SK-N-SH treated with all-trans-retinoic acid at 6 μM for 48 hours (cell line): ENCODE measurements at regions not wholly inside any gene's neighbourhood (a gene's known extent, or its start where the extent isn't known, plus 50 kb on each side); places are given as distances from the start of the nearest gene placed in this dataset.

Experiments
- ATAC-seq: fragments of 200-7000 bp; cut with Tn5 transposase; 3 replicates; pipeline ENCODE4 v1.9.1; 2020; ENCODE audit warnings: mild to moderate bottlenecking, moderate library complexity
- ARNTL ChIP-seq: fragments of 450-650 bp; formaldehyde crosslinking; IDR thresholded peaks from 2 replicates; pipeline ENCODE4 v1.5.0; 2020; ENCODE audit warnings: low read depth, mild to moderate bottlenecking, moderate library complexity, borderline replicate concordance
- BACH2 ChIP-seq: fragments of 250-450 bp; sonication (Bioruptor Pico); IDR thresholded peaks from 2 replicates; pipeline ENCODE4 v1.9.0; 2021; ENCODE audit warnings: mild to moderate bottlenecking, borderline replicate concordance
- CSDC2 ChIP-seq: fragments of 250-450 bp; sonication (Bioruptor Pico); IDR thresholded peaks from 2 replicates; pipeline ENCODE4 v1.5.0; 2020; ENCODE audit warnings: mild to moderate bottlenecking, moderate library complexity
- ESRRG ChIP-seq: fragments of 250-450 bp; sonication (Bioruptor Pico); IDR thresholded peaks from 2 replicates; pipeline ENCODE4 v1.6.1; 2021; ENCODE audit warnings: mild to moderate bottlenecking
- GLIS3 ChIP-seq: fragments of 250-450 bp; sonication (Bioruptor Pico); IDR thresholded peaks from 2 replicates; pipeline ENCODE4 v1.5.0; 2020; ENCODE audit warnings: mild to moderate bottlenecking, moderate library complexity
- ISL1 ChIP-seq: fragments of 250-450 bp; sonication (Bioruptor Pico); IDR thresholded peaks from 2 replicates; pipeline ENCODE4 v2.1.2; 2022; ENCODE audit warnings: mild to moderate bottlenecking, moderate library complexity
- OSR1 ChIP-seq: fragments of 250-450 bp; sonication (Bioruptor Pico); IDR thresholded peaks from 2 replicates; pipeline ENCODE4 v1.8.0; 2022; ENCODE audit warnings: moderate library complexity, mild to moderate bottlenecking, inconsistent platforms
- PPARA ChIP-seq: fragments of 250-450 bp; sonication (Bioruptor Pico); IDR thresholded peaks from 2 replicates; pipeline ENCODE4 v1.5.0; 2020; ENCODE audit warnings: mild to moderate bottlenecking, borderline replicate concordance
- RARB ChIP-seq: fragments of 250-450 bp; sonication (Bioruptor Pico); IDR thresholded peaks from 2 replicates; pipeline ENCODE4 v1.8.0; 2021; ENCODE audit warnings: mild to moderate bottlenecking, moderate library complexity
- SNAI2 ChIP-seq: fragments of 250-450 bp; sonication (Bioruptor Pico); IDR thresholded peaks from 2 replicates; pipeline ENCODE4 v1.5.0; 2020; ENCODE audit warnings: mild to moderate bottlenecking, moderate library complexity
- TCF4 ChIP-seq: fragments of 250-450 bp; sonication (Bioruptor Pico); IDR thresholded peaks from 2 replicates; pipeline ENCODE4 v1.8.0; 2021; ENCODE audit warnings: mild to moderate bottlenecking, moderate library complexity, borderline replicate concordance
- TOX ChIP-seq: fragments of 250-450 bp; sonication (Bioruptor Pico); IDR thresholded peaks from 2 replicates; pipeline ENCODE4 v1.8.0; 2021; ENCODE audit warnings: mild to moderate bottlenecking, moderate library complexity, borderline replicate concordance
- ZC3H10 ChIP-seq: fragments of 250-450 bp; sonication (Bioruptor Pico); IDR thresholded peaks from 2 replicates; pipeline ENCODE4 v1.5.1; 2021; ENCODE audit warnings: mild to moderate bottlenecking, moderate library complexity
- ZFP3 ChIP-seq: fragments of 250-450 bp; sonication (Bioruptor Pico); IDR thresholded peaks from 2 replicates; pipeline ENCODE4 v1.5.0; 2020; ENCODE audit warnings: mild to moderate bottlenecking, moderate library complexity
- ZFP30 ChIP-seq: fragments of 450-650 bp; formaldehyde crosslinking; IDR thresholded peaks from 2 replicates; pipeline ENCODE4 v1.5.0; 2022; ENCODE audit warnings: mild to moderate bottlenecking, moderate library complexity
- ZNF565 ChIP-seq: fragments of 450-650 bp; formaldehyde crosslinking; conservative IDR thresholded peaks from 2 replicates; pipeline ENCODE4 v1.5.0; 2020; ENCODE audit warnings: low read depth, mild to moderate bottlenecking, moderate library complexity
- ZNF70 ChIP-seq: fragments of 450-650 bp; formaldehyde crosslinking; IDR thresholded peaks from 2 replicates; pipeline ENCODE4 v1.5.0; 2020; ENCODE audit warnings: mild to moderate bottlenecking, moderate library complexity
- ZNF8 ChIP-seq: fragments of 450-650 bp; formaldehyde crosslinking; IDR thresholded peaks from 2 replicates; pipeline ENCODE4 v1.5.0; 2020; ENCODE audit warnings: mild to moderate bottlenecking, moderate library complexity
- TF ChIP-seq, protein P1 (sequence below): fragments of 250-450 bp; sonication (Bioruptor Pico); IDR thresholded peaks from 2 replicates; pipeline ENCODE4 v1.8.0; 2020; ENCODE audit warnings: mild to moderate bottlenecking, moderate library complexity, borderline replicate concordance
- TF ChIP-seq, protein P2 (sequence below): fragments of 250-450 bp; sonication (Bioruptor Pico); IDR thresholded peaks from 2 replicates; pipeline ENCODE4 v1.8.0; 2021; ENCODE audit warnings: low read depth, mild to moderate bottlenecking, moderate library complexity, borderline replicate concordance
- TF ChIP-seq, protein P3 (sequence below): fragments of 250-450 bp; sonication (Bioruptor Pico); IDR thresholded peaks from 2 replicates; pipeline ENCODE4 v1.5.1; 2021; ENCODE audit warnings: mild to moderate bottlenecking, moderate library complexity
- TF ChIP-seq, protein P4 (sequence below): fragments of 250-450 bp; sonication (Bioruptor Pico); IDR thresholded peaks from 2 replicates; pipeline ENCODE4 v1.5.1; 2020; ENCODE audit warnings: low read depth, mild to moderate bottlenecking, moderate library complexity

DNA sequence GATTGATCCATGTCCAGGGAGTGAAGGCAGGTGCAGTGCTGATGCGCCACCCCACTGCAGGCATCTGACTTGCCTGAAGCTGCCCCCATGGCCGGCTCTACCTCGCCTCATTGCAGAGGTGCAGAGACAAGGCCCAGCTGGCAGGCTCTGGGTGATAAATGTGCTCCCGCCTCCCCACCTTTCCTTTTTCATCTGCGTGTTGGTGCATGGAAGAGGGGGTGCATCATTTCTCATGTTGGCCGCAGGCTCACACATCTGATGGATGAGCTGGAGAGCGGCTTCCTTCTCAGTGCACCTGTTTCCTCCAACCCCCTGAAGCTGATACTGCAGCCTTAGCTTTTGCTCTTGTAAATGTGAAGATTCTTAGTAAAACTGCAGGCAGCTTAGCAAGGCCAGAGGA lies 306.0 kb upstream of the KAZN start:
- ATAC-seq, result no peak
- TF ChIP-seq ISL1 (CRISPR knock-in tag) (no peak), ESRRG (CRISPR knock-in tag) (no peak), CSDC2 (CRISPR knock-in tag) (no peak), PPARA (CRISPR knock-in tag) (no peak), ZC3H10 (no peak), ARNTL (CRISPR knock-in tag) (no peak), ZFP30 (CRISPR knock-in tag) (no peak), ZNF565 (CRISPR knock-in tag) (no peak), GLIS3 (no peak), SNAI2 (CRISPR knock-in tag) (no peak), TCF4 (CRISPR knock-in tag) (no peak)
- TF ChIP-seq, protein P1, sequence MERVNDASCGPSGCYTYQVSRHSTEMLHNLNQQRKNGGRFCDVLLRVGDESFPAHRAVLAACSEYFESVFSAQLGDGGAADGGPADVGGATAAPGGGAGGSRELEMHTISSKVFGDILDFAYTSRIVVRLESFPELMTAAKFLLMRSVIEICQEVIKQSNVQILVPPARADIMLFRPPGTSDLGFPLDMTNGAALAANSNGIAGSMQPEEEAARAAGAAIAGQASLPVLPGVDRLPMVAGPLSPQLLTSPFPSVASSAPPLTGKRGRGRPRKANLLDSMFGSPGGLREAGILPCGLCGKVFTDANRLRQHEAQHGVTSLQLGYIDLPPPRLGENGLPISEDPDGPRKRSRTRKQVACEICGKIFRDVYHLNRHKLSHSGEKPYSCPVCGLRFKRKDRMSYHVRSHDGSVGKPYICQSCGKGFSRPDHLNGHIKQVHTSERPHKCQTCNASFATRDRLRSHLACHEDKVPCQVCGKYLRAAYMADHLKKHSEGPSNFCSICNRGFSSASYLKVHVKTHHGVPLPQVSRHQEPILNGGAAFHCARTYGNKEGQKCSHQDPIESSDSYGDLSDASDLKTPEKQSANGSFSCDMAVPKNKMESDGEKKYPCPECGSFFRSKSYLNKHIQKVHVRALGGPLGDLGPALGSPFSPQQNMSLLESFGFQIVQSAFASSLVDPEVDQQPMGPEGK (CRISPR knock-in tag), result no peak
- TF ChIP-seq, protein P2, sequence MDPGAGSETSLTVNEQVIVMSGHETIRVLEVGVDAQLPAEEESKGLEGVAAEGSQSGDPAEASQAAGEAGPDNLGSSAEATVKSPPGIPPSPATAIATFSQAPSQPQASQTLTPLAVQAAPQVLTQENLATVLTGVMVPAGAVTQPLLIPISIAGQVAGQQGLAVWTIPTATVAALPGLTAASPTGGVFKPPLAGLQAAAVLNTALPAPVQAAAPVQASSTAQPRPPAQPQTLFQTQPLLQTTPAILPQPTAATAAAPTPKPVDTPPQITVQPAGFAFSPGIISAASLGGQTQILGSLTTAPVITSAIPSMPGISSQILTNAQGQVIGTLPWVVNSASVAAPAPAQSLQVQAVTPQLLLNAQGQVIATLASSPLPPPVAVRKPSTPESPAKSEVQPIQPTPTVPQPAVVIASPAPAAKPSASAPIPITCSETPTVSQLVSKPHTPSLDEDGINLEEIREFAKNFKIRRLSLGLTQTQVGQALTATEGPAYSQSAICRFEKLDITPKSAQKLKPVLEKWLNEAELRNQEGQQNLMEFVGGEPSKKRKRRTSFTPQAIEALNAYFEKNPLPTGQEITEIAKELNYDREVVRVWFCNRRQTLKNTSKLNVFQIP (CRISPR knock-in tag), result no peak
- TF ChIP-seq, protein P3, sequence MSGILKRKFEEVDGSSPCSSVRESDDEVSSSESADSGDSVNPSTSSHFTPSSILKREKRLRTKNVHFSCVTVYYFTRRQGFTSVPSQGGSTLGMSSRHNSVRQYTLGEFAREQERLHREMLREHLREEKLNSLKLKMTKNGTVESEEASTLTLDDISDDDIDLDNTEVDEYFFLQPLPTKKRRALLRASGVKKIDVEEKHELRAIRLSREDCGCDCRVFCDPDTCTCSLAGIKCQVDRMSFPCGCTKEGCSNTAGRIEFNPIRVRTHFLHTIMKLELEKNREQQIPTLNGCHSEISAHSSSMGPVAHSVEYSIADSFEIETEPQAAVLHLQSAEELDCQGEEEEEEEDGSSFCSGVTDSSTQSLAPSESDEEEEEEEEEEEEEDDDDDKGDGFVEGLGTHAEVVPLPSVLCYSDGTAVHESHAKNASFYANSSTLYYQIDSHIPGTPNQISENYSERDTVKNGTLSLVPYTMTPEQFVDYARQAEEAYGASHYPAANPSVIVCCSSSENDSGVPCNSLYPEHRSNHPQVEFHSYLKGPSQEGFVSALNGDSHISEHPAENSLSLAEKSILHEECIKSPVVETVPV (CRISPR knock-in tag), result no peak

DNA sequence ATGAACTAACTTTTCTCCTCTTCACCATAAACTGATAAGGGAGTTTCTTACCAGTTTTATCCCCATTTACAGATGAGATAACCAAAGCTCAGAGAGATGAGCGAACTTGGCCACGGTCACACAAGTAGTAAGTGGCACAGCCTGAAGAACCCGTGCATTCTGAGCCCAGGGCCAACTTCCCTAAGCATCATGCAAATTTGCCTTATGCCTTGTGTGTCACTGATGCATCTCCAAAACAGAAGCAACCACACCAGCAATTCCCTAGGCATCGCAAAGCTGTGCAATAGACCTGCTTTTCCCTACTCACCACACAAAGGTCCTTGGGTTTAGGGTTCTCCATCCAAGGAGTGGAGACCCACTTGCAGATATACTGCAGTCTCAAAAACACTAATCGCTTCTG lies 304.5 kb upstream of the KAZN start:
- no peak for TF ChIP-seq SNAI2 (CRISPR knock-in tag)
- no peak for TF ChIP-seq ZFP30 (CRISPR knock-in tag)
- no peak for TF ChIP-seq OSR1 (CRISPR knock-in tag)
- TF ChIP-seq, protein P1 (CRISPR knock-in tag), result no peak
- no peak for TF ChIP-seq ESRRG (CRISPR knock-in tag)
- TF ChIP-seq RARB (CRISPR knock-in tag), result no peak
- TF ChIP-seq TOX, result no peak
- no peak for TF ChIP-seq ZNF70
- TF ChIP-seq, protein P3 (CRISPR knock-in tag), result no peak
- TF ChIP-seq ISL1 (CRISPR knock-in tag), result no peak
- no peak for TF ChIP-seq PPARA (CRISPR knock-in tag)
- no peak for TF ChIP-seq GLIS3
- TF ChIP-seq CSDC2 (CRISPR knock-in tag), result no peak
- ATAC-seq, result no peak

DNA sequence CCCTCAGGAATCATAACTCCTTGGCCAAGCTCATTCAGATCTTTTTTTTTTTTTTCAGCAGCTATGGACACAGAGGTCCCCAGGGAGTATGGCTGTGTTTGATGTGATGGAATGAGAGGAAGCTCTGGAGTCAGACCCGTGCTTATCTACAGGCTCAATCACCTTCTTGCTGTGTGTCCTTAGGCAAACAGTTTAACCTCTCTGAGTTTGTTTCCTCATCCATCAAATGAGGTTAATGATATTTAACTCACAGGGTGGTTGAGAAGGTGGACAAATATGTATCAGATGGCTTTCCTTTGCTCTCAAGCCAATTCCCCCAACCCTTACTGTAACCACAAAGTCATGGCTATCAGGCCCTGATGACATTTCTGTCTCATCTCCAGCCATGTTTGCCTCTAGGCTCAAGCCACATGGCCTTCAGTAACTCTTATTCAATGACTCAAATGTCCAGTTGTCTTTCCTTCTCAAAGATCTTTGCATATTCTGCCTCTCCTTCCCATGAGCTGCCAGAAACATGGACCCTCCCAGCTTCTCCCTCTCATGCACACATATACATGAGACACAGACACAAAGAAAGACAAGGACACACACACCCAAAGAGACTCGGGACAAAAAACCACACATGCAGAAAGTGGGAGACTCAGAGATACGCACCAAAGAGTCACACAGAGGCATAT lies 303.5 kb upstream of the KAZN start:
- ATAC-seq, result no peak

More for the DNA sequence above, 303.5 kb upstream of the KAZN start:
- TF ChIP-seq TOX, result no peak
- TF ChIP-seq ZNF70, result no peak
- no peak for TF ChIP-seq BACH2 (CRISPR knock-in tag)
- TF ChIP-seq PPARA (CRISPR knock-in tag), result no peak
- no peak for TF ChIP-seq RARB (CRISPR knock-in tag)
- no peak for TF ChIP-seq ZFP30 (CRISPR knock-in tag)
- TF ChIP-seq ZNF565 (CRISPR knock-in tag), result no peak
- TF ChIP-seq, protein P1 (CRISPR knock-in tag), result no peak
- TF ChIP-seq, protein P4, sequence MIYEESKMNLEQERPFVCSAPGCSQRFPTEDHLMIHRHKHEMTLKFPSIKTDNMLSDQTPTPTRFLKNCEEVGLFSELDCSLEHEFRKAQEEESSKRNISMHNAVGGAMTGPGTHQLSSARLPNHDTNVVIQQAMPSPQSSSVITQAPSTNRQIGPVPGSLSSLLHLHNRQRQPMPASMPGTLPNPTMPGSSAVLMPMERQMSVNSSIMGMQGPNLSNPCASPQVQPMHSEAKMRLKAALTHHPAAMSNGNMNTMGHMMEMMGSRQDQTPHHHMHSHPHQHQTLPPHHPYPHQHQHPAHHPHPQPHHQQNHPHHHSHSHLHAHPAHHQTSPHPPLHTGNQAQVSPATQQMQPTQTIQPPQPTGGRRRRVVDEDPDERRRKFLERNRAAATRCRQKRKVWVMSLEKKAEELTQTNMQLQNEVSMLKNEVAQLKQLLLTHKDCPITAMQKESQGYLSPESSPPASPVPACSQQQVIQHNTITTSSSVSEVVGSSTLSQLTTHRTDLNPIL (CRISPR knock-in tag), result no peak
- TF ChIP-seq ZNF8 (CRISPR knock-in tag), result no peak
- no peak for TF ChIP-seq ISL1 (CRISPR knock-in tag)
- TF ChIP-seq, protein P3 (CRISPR knock-in tag), result no peak
- TF ChIP-seq GLIS3, result no peak
- TF ChIP-seq ZC3H10, result no peak
- TF ChIP-seq CSDC2 (CRISPR knock-in tag), result no peak
- no peak for TF ChIP-seq SNAI2 (CRISPR knock-in tag)
- no peak for TF ChIP-seq ZFP3 (CRISPR knock-in tag)
